Stimulated activated CD4-positive, alpha-beta T cell treated with anti-CD3 and anti-CD28 coated beads, TNF-alpha, amount 100 ng/mL, for 4 hours (primary cell): ENCODE measurements at regions not wholly inside any gene's neighbourhood (a gene's known extent, or its start where the extent isn't known, plus 50 kb on each side); places are given as distances from the start of the nearest gene placed in this dataset.
"Not testable (repeated sequence)": the region's sequence is repeated elsewhere in the genome, so short reads cannot be mapped to it uniquely, and the experiment has no call there.

ENCODE experiments used
- DNase-seq, 3 experiments: peaks; one replicate each; pipeline ENCODE4 v3.0.0-alpha.2; 2020; ENCODE audit warnings: low read depth in 3 of 3

DNA sequence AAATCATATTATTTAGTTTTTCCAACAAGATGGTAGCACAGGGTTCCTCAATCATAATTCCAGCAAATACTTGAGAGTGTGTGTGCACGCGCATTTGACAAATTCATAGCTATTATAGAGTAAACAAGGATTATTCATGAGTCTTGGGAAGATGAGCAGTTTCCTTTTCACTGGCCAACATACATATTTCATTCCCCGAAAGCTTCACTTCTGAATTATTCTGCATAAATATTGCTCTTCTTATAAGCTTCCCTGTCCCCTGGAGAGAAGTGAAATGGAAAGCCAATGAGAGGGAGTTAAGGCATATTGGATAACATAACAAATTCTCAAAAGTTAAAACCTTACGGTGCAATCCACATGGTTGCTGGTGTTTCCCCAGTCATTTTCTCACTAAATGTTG is 386.4 kb upstream of the SEMA6A start:
- DNase-seq: no peak

DNA sequence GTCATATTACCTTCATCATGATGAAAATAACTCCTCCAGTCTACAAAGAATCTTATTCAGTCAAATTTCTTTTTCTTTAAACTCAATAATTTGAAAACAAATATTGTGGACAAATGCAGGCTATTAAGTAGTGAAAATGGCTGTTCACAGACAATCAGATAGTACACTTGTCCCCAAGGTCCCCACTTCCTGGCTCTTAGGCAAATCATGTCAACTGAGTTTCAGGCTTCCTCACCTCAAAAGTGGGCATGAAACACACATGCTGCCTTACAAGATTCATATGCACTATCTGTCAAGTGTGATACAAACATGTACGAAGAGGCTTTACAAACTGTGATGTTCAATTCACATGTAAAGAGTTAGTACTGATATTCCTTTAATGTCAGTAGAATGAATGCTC is 385.2 kb upstream of the SEMA6A start:
- no peak for DNase-seq

DNA sequence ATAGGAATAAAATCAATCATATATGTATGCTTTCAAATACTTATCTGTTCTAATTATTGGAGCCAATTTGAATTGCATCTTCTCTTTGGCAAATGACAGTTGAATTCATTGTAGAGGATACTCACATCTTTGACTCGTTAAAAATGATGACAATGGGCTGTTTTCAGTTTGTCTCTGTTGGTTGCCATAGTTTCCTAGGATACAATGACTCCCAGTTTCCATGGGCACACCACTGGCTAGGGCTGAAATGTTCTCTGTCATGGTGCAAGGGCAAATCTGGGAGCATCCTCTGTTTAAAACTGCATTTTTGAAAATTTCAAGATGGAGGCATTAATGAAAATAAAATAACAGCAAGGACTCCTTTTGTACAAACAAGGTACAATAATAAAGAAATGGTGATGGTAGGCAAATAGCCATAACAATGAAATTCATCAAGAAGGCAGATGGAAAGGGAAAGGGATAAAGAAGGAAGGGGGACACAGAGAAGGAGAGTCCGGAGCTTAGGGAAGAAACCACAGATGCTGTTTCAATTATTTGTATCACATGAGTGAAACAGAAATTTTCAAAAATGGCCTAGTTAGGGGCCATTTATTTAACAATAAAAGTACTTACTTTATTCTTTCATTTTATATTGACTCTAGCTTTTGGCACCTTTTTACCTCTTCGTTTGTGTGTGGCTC is 378.8 kb upstream of the SEMA6A start:
- DNase-seq: no peak

DNA sequence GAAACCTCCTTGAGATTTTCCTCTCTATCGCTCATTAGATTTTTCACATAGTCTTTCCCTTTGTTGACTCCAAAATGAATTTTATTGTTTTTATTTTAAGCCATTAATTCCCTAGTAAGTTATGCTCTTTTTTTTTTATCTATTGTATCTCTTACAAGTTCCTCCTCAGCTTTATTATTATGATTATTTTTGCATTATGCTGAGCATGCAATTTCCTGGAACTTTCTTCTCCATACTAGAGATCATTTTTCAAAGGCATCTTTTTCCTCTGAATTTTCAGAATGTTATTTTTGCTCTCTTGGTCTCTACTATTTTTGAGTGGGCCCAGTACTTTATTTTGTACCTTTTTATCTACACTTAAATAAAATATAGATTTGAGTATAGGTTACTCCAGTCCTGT is 376.6 kb upstream of the SEMA6A start:
- no peak for DNase-seq

DNA sequence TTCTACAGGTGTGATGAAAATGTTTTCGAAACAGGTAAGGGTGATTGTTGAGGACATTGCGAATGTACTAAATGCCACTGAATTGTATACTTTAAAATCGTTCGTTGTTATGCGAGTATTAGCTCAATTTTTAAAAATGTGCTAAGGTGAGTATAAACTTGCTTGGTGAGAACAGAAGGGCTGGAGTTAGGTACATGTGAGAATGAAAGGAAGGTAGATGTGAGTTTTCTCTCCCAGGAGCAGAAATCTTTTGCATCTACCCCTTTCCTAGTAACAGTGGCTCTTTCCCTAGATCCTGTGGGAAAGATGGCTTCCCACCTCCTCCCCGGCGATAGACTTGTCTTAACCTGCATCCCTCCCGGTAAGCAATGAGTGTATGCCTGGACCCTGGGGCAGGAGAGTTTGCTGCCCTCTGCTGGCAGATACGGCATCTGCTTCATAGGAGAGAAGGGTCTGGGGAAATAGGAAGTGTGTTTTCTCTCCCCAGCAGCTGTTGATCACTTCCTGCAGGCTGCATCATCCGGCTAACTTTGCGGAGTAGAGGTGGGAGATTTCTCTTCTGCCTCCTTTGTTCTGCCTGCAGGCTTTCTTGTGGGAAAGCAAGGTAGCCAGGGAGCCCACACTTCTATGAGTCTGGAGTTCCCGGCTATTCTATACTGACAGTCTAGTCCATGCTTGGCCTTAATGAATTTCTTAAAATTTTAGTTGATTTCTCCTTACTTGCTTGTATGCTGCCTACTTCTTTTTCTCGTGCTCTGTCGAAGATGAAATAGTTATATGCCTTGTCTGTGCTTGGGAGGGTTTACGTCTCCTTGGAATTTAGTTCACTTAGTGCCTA is 373.3 kb upstream of the SEMA6A start:
- DNase-seq: peak in 2 of 3 experiments; percentile 3 to 19

DNA sequence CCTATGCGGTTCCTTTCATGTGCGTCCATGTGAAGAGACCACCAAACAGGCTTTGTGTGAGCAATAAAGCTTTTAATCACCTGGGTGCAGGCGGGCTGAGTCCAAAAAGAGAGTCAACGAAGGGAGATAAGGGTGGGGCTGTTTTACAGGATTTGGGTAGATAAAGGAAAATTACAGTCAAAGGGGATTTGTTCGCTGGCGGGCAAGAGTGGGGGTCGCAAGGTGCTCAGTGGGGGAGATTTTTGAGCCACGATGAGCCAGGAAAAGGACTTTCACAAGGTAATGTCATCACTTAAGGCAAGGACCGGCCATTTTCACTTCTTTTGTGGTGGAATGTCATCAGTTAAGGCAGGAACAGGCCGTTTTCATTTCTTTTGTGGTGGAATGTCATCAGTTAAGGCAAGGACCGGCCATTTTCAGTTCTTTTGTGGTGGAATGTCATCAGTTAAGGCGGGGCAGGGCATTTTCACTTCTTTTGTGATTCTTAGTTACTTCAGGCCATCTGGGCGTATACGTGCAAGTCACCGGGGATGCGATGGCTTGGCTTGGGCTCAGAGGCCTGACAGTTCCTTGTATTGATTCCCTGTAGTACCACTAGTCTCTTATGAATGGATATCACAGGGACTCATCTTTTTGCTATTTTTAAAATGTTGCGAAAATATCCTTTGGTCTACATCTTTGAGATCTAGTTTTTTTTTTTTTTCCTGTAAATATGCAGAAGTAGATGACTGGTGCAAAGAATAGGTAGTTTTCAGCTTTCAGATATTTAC is 371.2 kb upstream of the SEMA6A start:
- not testable (repeated sequence) for DNase-seq

DNA sequence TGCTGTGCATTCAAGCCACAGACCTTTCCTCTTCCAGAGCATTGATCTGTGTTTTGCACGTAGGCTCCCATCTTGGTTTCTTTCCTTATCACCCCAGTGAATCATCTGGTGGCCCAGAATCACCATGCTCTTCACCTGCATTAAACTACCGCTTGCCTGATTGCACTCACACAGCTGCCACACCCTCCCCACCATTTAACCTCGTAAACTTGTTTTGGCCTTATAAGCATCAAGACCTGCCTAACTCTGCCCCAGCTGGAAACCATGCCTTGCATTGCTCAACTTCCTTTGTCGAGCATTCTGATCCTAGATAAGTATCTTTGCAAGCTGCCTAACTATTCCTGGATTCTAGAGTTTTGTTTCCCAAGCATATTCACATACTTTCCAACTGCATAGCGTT is 369.6 kb upstream of the SEMA6A start:
- no peak for DNase-seq

DNA sequence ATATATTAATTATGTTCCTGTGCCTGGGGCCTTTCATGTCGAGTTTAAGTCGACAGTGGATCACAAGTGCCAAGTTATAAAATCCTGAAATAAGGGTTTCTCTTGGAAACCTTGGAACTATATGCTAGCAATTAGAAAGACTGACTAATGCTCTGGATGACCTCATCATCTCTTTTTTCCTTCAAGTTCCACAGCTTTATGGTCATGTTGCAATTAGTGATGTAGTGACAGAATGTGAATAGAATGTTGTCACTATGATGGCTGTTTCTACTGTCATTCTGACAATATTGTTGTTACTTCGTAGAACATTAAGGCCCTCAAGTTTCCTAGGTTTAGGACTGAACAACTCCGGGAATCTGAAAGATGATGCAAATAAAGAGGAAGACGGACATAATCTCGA is 368.0 kb upstream of the SEMA6A start:
- no peak for DNase-seq

DNA sequence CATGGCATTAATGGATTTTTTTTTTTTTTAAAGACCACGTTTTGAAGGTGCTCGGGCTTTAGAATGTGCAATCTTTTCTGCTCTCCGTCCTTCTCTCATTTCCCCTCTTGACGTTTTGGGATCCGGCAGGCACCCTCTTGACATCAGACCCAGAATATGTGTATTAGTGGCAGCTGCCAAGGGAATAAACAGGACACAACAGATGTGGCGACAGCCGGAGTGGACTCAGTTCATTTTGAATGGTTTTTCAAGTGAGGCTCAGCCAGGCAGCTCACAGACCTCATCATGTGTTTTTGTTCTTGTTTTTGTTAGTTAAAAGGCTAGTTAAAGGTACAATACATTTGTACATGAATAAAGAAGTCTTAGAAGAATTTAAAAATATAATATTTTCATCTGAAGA is 365.0 kb upstream of the SEMA6A start:
- no peak for DNase-seq

DNA sequence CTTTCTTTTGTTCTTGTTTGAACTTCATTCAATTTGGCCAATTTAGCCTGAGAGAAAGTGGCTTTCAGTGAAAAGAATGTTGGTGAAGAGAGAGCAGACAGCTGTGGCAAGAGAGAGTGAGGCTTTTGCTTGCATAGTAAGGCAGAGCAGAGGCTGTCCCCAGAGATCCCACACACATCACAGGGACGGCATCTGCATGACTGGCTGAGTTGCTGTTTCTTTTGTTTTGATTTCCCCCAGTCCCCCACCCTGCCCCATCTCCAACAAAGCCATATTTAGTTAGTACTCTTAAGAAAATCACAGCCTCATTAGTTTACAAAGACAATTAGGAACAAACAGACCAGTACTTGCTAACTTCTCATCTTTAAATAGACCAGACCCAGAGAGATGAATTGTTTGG is 363.9 kb upstream of the SEMA6A start:
- no peak for DNase-seq

DNA sequence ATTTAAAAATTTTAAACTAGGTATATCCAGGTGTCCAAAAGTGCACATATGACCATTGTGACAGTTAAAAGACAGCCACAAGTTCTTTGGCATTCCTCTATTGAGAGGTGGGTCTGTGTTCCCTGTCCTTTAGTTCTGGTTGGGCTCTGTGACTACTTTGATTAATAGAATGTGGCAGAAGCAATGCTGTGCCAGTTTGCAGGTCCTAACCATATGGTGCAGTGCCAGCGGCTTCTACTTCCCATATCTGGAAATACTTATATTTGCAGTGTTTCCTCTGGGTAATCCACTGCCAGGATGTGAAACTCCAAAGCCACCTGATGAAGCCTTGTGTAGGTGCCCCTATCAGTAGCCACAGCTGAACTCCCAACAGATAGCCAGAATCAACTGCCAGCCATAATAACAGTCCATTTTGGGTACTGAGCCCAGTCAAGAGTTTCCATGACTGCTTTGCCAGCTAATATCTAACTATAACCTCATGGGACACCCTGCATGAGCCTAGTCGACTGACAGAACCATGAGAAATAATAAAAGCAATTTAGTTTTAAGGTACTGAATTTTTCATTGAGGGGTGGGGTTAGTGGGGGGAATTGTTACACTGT is 361.0 kb upstream of the SEMA6A start:
- DNase-seq: no peak

DNA sequence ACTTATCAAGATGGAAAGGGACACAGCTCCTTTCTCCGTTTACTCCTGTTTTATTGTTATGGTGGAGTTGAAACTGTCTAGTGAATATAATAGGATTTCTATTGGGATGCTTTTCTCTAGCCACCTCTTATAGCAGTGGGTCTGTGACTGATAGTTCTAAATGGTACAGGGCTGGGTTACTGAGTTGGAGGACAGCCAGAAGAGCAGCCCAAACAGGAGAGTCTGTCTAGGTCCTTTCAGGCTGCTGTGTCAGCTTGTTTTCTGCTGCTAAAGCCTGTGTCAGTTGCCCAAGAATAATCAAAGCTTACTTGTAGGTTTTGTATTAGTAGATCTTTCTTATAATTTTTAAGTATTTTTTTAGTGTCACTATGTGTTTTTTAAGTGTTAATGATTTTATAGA is 356.0 kb upstream of the SEMA6A start:
- no peak for DNase-seq

DNA sequence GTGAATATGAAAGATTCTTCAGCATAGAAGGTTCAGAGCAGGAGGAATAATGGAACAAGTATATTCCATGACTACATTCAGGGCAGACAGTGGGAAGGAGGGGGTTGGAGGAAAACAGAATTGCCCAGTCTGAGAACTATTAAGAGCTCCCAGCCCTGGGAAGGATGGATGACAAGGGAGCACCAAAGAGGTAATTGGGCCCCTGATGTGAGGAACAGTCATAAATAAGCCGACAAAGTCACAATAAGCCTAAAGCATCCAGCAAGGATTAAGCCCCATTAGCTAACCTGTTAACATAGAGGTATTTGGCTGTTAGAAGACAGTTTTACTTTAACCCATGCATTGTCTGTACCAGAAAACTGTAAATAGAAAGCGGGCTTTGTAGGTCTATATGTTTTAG is 348.7 kb upstream of the SEMA6A start:
- no peak for DNase-seq

DNA sequence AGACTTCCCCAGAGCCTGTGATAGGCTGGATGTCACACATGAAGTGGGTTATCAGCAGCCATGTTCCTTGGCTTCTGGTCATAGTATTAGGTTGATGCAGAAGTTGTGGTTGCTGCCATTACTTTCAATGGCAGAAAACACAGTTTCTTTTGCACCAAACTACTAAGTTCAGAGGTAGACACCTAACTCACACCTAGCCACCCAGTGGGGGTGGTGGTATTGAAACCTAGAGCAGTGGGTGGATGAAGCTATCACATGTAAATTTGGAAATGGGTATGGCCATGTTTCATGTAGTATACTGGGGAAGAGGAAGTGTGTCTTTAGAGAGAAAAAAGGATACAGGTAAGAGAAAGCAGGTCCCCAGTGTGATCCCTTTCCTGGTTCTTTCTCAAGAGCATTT is 347.9 kb upstream of the SEMA6A start:
- DNase-seq: no peak

DNA sequence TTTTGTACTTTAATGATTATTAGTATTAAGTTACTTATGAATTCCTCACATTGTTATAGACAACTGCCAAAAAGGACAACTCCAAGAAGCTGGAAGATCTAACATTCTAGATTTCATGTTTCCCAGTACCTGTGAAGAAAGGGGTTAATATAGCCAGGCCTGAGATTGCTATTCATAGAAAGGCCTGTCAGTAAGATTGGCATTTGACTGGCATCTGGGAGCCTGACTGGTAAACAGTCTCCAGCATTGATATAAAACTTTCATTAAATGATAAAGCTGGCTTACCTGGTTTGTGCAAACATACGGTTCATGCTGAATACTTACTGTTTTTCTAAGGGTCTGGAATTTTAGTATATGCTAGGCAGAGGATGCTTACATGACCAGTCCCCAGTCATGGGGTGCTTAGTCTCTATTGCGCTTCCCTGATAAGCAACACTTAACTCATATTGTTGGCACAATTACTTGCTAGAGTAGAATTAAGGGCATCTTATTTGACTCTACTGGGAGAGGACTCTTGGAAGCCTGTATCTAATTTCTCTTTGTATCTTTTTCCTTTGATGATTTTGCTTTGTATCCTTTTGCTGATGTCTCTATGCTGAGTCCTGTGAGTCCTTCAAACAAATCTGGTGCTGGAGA is 340.4 kb upstream of the SEMA6A start:
- DNase-seq: no peak

DNA sequence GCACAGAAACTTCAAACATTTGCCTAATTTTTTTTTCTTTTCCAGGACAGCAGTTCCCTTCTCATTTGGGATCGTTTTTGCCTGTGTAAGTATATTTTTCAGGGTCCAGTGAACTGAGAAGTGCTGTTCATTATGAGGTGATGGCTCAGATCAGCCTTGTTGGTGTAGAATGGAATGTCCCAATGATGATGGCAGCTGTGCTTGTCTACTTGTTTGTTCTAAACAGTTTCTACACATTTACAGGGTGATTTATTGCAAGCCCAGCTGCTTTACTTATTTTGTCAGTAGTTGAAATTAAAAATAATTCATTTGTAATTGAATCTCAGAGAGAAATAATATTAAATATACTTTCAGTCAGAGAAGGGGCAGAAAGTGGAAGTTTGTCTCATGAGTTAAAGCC is 337.6 kb upstream of the SEMA6A start:
- DNase-seq: no peak

DNA sequence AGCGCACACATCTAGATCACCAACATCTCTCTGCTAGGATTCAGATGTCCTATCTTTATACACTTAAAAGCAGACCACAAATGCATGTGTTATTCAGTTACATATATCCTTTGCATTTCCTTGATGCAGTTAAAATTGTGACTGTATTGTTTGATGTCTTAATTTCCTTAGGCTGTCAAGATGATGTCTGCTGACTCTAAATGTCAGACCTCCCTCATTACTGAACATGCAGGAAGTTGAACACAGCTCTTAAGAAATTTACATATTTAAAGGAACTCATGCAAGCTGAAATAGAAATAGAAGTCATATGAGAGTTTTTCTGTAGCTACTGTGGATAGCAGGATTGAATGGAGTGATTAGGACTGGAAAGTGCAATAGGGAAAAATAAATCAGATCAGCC is 336.5 kb upstream of the SEMA6A start:
- DNase-seq: no peak

DNA sequence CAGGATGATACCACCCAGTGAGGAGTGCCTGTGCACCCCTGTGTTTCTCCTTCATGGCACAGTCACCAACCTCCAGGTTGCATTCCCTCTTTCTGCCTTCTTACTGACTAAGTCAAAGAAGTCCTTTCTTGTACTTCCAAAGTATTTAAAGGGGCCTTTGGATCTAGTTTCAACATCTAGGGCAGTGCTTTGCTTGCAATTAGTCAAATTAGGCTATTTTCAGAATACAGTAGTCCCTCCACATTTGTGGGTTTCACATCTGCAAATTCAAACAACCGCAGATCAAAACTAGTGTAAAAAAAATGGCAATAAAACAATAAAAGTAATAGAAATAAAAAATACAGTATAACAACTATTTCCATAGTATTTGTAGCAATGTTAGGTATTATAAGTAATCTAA is 333.9 kb upstream of the SEMA6A start:
- no peak for DNase-seq

DNA sequence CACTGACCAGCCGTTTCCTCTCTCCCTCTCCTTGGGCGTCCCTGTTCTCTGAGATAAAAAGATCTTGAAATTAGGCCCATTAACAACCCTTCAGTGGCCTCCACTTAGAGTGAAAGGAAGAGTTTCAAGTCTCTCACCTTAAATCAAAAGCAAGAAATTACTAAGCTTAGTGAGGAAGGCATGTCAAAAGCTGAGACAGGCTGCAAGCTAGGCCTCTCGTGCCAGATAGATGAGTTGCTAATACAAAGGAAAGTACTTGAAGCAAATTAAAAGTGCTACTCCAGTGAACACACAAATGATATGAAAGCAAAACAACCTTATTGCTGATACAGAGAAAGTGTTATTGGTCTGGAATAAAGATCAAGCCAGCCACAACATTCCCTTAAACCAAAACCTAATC is 331.3 kb upstream of the SEMA6A start:
- no peak for DNase-seq

DNA sequence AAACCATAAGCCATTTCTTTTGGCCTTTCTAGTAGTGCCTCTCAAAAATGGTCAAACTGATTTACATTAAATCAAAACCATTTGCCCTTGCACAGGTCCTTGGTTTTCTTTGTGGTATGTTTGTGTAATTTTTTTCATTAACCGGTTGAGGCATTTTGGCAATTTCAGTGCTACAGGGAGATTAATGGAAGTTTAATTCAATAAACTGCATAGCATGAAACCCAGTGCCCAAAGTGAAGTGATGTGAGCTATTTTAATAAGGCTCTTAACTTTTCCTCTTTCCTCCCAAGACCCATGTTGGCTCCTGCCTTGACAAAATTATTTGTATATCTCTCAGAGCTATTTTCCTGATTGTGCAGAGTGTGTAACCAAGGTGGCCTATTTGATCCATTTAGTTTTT is 326.2 kb upstream of the SEMA6A start:
- no peak for DNase-seq

DNA sequence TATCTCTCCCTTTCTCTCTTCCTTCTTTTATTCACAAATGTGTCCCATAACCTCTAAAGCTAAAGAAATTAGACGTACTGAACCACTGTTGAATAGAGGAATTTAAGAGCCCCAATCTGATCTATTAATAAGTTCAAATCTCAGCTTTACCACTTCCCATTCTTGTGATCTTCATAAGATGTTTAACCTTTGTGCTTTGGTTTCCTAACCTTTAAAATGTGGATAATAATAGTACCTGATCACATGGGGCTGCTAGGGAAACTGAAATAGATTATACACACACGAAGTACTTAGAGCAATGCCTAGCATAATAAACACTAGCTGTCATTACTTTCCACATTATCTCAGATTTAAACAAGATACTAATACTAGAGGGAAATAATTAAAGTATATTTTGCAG is 324.3 kb upstream of the SEMA6A start:
- no peak for DNase-seq

DNA sequence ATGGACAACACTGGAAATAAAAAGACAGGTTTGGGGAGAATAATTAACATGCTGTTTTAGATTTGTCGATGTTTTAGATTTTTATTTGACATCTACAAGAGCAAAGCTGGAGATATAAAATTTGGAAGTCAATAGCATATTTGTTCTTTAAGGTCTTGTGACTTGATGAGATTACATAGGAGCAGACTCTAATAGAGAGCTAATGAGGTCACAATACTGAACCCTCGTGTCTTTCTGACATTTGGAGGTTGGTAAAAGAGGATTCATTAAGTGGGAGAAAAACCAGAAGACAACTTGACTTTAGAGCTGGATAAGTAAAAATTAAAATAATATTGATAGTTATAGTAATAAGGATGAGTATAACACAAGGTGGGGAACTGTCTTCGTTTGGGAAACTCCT is 322.7 kb upstream of the SEMA6A start:
- DNase-seq: no peak
